ENCODE measurements at regions not wholly inside any gene's neighbourhood (a gene's known extent, or its start where the extent isn't known, plus 50 kb on each side); places are given as distances from the start of the nearest gene placed in this dataset.

DNA sequence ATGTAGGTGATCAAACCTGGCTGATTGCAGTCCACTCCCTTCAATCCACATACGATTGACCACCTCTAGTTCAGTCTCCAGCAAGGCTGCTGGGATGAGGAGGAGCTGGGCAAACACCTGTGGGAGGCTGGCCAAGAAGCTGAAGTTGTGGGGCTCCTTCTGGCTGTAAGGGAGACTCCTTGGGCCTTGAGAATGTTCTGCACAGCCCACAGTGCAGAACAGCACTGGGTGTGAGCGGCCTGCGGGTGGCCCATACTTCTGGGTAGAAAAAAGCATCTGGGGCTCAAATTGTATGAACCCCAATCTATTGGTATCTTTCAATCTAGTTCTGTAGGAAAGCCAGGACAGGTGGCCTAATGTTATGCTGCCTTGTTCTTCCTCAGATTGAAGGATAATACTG, 1608.8 kb upstream of the PCDH10 start:
- Mint-ChIP-seq H3K36me3 (ENCODE audit: low read depth) (no peaks in the 10 kb centered on the region), H3K27ac (no peak overlapping the region), H3K4me3 (no peak overlapping the region), H3K4me1 (ENCODE audit: low read depth) (no peaks in the 10 kb centered on the region), H3K9me3 (no peaks in the 10 kb centered on the region), H3K27me3 (no peaks in the 10 kb centered on the region)
- H3K4me3 ChIP-seq (ENCODE audit: low read length) = no peak overlapping the region
- no peaks in the 10 kb centered on the region for H3K36me3 ChIP-seq (ENCODE audit: insufficient read depth, low read length)
- H3K27ac ChIP-seq (ENCODE audit: low read depth in 1 of 2, low read length in 2 of 2) = no peak overlapping the region
- DNase-seq (no peak), ATAC-seq (ENCODE audit: poor library complexity) (no peak)
- ChIA-PET CTCF (no interaction called here), POLR2A (no interaction called here)
- no peaks in the 10 kb centered on the region for H3K27me3 ChIP-seq (ENCODE audit: control insufficient read depth in 1 of 2, insufficient read depth in 2 of 2, low read length in 2 of 2)
- H3K4me1 ChIP-seq (ENCODE audit: insufficient read depth, low read length) = no peaks in the 10 kb centered on the region
- H3K9me3 ChIP-seq (ENCODE audit: control insufficient read depth in 1 of 2, insufficient read depth in 1 of 2, low read length in 2 of 2) = peaks cover 0 to 8% of the 10 kb centered on the region in 2 experiments
- TF ChIP-seq, protein P1, sequence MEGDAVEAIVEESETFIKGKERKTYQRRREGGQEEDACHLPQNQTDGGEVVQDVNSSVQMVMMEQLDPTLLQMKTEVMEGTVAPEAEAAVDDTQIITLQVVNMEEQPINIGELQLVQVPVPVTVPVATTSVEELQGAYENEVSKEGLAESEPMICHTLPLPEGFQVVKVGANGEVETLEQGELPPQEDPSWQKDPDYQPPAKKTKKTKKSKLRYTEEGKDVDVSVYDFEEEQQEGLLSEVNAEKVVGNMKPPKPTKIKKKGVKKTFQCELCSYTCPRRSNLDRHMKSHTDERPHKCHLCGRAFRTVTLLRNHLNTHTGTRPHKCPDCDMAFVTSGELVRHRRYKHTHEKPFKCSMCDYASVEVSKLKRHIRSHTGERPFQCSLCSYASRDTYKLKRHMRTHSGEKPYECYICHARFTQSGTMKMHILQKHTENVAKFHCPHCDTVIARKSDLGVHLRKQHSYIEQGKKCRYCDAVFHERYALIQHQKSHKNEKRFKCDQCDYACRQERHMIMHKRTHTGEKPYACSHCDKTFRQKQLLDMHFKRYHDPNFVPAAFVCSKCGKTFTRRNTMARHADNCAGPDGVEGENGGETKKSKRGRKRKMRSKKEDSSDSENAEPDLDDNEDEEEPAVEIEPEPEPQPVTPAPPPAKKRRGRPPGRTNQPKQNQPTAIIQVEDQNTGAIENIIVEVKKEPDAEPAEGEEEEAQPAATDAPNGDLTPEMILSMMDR (IDR thresholded peaks at IDR 0.05) = no peak
- intact Hi-C loops (cut with DNase I, micrococcal nuclease) = no loop called here

DNA sequence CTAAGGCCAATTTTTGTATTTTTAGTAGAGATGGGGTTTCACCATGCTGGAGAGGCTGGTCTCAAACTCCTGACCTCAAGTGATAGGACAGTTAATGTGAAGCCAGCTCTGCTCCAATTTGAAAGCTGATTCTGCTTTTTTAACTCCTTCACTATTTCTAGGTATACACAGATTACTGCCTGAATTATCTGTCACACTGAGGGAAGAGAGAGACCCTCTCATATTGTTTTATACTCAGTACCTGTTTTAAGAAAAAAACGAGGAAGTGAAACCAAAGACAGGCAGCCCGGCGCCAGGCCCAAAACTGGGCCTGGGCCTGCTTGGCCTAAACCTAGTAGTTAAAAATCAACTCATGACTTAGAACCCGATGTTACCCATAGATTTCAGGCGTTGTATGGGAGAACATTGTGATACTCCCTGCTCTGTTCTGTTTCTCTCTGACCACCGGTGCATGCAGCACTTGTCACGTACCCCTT, 1601.5 kb upstream of the PCDH10 start:
- ATAC-seq (ENCODE audit: poor library complexity) = no peak
- intact Hi-C loops (cut with DNase I, micrococcal nuclease) = no loop called here
- Mint-ChIP-seq H3K36me3 (ENCODE audit: low read depth) (no peaks in the 10 kb centered on the region), H3K27me3 (no peaks in the 10 kb centered on the region), H3K27ac (no peak overlapping the region), H3K9me3 (no peaks in the 10 kb centered on the region), H3K4me1 (ENCODE audit: low read depth) (no peaks in the 10 kb centered on the region), H3K4me3 (no peak overlapping the region)
- CTCF ChIA-PET = no interaction called here
- Histone ChIP-seq H3K27me3 (ENCODE audit: control insufficient read depth in 1 of 2, insufficient read depth in 2 of 2, low read length in 2 of 2) (no peaks in the 10 kb centered on the region), H3K4me3 (ENCODE audit: low read length) (no peak overlapping the region), H3K36me3 (ENCODE audit: insufficient read depth, low read length) (no peaks in the 10 kb centered on the region), H3K27ac (ENCODE audit: low read depth in 1 of 2, low read length in 2 of 2) (no peak overlapping the region), H3K9me3 (ENCODE audit: control insufficient read depth in 1 of 2, insufficient read depth in 1 of 2, low read length in 2 of 2) (peaks cover 0 to 10% of the 10 kb centered on the region in 2 experiments), H3K4me1 (ENCODE audit: insufficient read depth, low read length) (no peaks in the 10 kb centered on the region)
- POLR2A ChIA-PET = no interaction called here
- no peak for DNase-seq
- TF ChIP-seq, protein P1 (IDR thresholded peaks at IDR 0.05) = no peak

DNA sequence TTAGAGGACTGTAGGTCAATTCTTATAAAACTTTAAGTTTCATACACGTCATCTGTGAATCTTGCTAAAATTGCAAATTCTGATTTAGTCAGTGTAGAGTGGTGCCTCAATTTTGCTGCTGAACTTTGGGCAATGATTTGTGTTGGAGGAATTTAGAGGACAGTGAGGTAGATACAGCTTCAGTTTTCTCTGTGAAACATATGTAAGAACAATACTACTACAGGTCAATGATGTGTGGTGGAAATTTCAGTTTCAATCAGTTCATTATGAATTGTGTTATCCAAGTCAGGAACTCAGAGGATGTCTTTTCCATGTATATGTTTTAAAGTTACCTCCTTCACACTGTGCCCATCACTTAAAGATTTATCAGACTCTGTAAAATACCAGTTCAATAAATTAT, 1597.8 kb upstream of the PCDH10 start:
- H3K4me1 Mint-ChIP-seq (ENCODE audit: low read depth) = no peaks in the 10 kb centered on the region
- H3K4me3 Mint-ChIP-seq = no peak overlapping the region
- H3K36me3 Mint-ChIP-seq (ENCODE audit: low read depth) = no peaks in the 10 kb centered on the region
- ATAC-seq (ENCODE audit: poor library complexity) (no peak), DNase-seq (no peak)
- H3K27me3 ChIP-seq (ENCODE audit: control insufficient read depth in 1 of 2, insufficient read depth in 2 of 2, low read length in 2 of 2) = no peaks in the 10 kb centered on the region
- no peak overlapping the region for H3K27ac Mint-ChIP-seq
- no peaks in the 10 kb centered on the region for H3K4me1 ChIP-seq (ENCODE audit: insufficient read depth, low read length)
- H3K27ac ChIP-seq (ENCODE audit: low read depth in 1 of 2, low read length in 2 of 2) = no peak overlapping the region
- intact Hi-C loops (cut with DNase I, micrococcal nuclease) = no loop called here
- POLR2A ChIA-PET = no interaction called here
- H3K27me3 Mint-ChIP-seq = no peaks in the 10 kb centered on the region
- H3K9me3 Mint-ChIP-seq = no peaks in the 10 kb centered on the region
- H3K4me3 ChIP-seq (ENCODE audit: low read length) = no peak overlapping the region
- peaks cover 0 to 12% of the 10 kb centered on the region in 2 experiments for H3K9me3 ChIP-seq (ENCODE audit: control insufficient read depth in 1 of 2, insufficient read depth in 1 of 2, low read length in 2 of 2)
- no peaks in the 10 kb centered on the region for H3K36me3 ChIP-seq (ENCODE audit: insufficient read depth, low read length)
- CTCF ChIA-PET = interaction anchor here (1.1 kb wide), 1 partner anchor 34 kb away, joined by 5 read pairs; no protein-coding TSS in a partner anchor
- TF ChIP-seq, protein P1 (IDR thresholded peaks at IDR 0.05) = no peak

Data from CD4-positive, alpha-beta T cell (primary cell).